Progenitor cell of endocrine pancreas (in vitro differentiated cells): ENCODE measurements at regions not wholly inside any gene's neighbourhood (a gene's known extent, or its start where the extent isn't known, plus 50 kb on each side); places are given as distances from the start of the nearest gene placed in this dataset.

Experiments
- DNase-seq: peaks from one replicate; pipeline ENCODE4 v3.0.0; 2021; ENCODE audit warnings: low spot score; ENCODE audit not compliant: unreplicated experiment
- H3K27ac Mint-ChIP-seq: 2 replicates; pipeline ENCODE4 v1.8.0; 2021; ENCODE audit warnings: mild to moderate bottlenecking, moderate library complexity, mixed read lengths
- H3K27me3 Mint-ChIP-seq: 2 replicates; pipeline ENCODE4 v1.8.0; 2021; ENCODE audit warnings: mixed read lengths
- H3K36me3 Mint-ChIP-seq: 2 replicates; pipeline ENCODE4 v1.8.0; 2022; ENCODE audit warnings: mixed read lengths; ENCODE audit not compliant: insufficient read depth
- H3K4me1 Mint-ChIP-seq: 2 replicates; pipeline ENCODE4 v1.8.0; 2021; ENCODE audit warnings: low read depth, mixed read lengths
- H3K4me3 Mint-ChIP-seq: 2 replicates; pipeline ENCODE4 v1.8.0; 2021; ENCODE audit warnings: low read depth, mild to moderate bottlenecking, moderate library complexity, mixed read lengths
- H3K9me3 Mint-ChIP-seq: 2 replicates; pipeline ENCODE4 v1.8.0; 2021; ENCODE audit warnings: low read depth, mixed read lengths
- TF ChIP-seq, protein P1 (sequence below): fragments of 200-600 bp; sonication (generic); IDR thresholded peaks from one replicate; pipeline ENCODE4 v1.5.0; 2021; ENCODE audit warnings: antibody characterized with exemption, mild to moderate bottlenecking; ENCODE audit not compliant: unreplicated experiment

DNA sequence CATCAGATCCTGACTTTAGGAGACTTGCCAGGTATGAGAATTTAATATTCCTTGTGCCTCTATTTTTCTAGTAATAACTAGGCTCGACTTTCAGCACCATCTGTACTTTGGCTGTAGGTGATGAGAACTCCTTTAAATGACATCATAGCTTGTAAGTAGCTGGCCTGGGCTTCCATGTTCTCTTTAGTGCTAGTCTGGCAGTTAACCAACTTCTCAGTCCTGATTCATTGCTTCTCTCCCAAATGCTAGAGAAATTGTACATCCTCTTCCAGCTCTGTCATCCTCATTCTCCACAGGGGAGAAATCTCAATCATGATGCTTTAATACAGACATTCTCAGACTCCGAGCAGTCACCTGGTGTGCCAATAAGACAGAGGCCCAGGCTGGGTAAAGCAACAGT is 143.5 kb upstream of the MOCS1 start:
- Mint-ChIP-seq H3K27me3 (peaks cover 23% of the 10 kb centered on the region), H3K4me3 (no peak overlapping the region)

DNA sequence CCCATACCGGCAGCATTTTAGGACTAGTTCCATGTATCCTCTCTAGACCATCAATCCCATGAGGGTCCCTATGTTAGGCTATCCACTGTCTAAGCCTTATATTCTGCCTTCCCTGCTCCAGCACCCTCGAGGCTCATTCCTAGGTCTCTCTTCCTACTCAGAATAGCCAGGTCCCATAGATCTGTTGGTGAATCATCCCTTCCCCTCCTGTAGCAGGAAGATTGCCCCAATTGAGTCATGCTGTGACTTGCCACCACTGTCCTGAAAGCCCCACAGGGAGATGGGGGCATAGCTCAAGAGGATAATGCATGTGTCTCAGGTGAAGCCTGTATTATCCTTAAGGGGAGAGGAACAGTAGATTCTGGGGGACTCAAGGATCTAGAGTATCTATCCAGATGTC is 143.1 kb upstream of the MOCS1 start:
- peaks cover 2% of the 10 kb centered on the region for H3K4me1 Mint-ChIP-seq
- TF ChIP-seq, protein P1, sequence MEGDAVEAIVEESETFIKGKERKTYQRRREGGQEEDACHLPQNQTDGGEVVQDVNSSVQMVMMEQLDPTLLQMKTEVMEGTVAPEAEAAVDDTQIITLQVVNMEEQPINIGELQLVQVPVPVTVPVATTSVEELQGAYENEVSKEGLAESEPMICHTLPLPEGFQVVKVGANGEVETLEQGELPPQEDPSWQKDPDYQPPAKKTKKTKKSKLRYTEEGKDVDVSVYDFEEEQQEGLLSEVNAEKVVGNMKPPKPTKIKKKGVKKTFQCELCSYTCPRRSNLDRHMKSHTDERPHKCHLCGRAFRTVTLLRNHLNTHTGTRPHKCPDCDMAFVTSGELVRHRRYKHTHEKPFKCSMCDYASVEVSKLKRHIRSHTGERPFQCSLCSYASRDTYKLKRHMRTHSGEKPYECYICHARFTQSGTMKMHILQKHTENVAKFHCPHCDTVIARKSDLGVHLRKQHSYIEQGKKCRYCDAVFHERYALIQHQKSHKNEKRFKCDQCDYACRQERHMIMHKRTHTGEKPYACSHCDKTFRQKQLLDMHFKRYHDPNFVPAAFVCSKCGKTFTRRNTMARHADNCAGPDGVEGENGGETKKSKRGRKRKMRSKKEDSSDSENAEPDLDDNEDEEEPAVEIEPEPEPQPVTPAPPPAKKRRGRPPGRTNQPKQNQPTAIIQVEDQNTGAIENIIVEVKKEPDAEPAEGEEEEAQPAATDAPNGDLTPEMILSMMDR, result no peak
- no peaks in the 10 kb centered on the region for H3K36me3 Mint-ChIP-seq
- DNase-seq, result no peak
- no peak overlapping the region for H3K4me3 Mint-ChIP-seq
- H3K27me3 Mint-ChIP-seq, result peaks cover 23% of the 10 kb centered on the region
- no peaks in the 10 kb centered on the region for H3K9me3 Mint-ChIP-seq
- no peak overlapping the region for H3K27ac Mint-ChIP-seq

More for the DNA sequence above, 143.5 kb upstream of the MOCS1 start:
- Mint-ChIP-seq H3K4me1 (peaks cover 2% of the 10 kb centered on the region), H3K36me3 (no peaks in the 10 kb centered on the region), H3K27ac (no peak overlapping the region), H3K9me3 (no peaks in the 10 kb centered on the region)
- DNase-seq, result no peak
- TF ChIP-seq, protein P1, result no peak

DNA sequence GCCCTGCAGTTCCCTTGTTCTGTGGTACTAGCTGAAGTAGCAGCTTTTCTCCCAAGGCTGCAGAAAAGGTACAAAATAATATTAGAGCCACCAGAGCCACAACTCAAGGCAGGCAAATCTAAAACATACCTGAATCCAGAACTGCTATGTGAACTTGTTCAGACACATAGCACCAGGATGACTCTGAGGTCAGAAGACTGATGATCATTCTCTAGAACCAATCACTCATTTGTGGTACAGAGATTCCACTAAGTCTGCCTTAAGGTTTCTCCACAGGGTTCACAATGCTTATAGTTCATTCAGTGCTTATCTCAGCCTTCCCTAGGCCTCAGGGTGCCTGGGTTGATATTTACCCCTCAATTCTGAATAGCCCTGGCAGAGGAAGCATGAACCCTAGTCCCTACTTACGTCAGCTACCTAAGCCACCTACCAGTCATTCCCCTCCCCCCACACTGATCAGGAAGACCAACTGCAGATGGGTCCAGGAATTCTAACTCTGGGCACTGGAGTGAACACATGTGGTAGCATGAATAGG is 140.9 kb upstream of the MOCS1 start:
- H3K27ac Mint-ChIP-seq, result no peak overlapping the region
- no peaks in the 10 kb centered on the region for H3K36me3 Mint-ChIP-seq

DNA sequence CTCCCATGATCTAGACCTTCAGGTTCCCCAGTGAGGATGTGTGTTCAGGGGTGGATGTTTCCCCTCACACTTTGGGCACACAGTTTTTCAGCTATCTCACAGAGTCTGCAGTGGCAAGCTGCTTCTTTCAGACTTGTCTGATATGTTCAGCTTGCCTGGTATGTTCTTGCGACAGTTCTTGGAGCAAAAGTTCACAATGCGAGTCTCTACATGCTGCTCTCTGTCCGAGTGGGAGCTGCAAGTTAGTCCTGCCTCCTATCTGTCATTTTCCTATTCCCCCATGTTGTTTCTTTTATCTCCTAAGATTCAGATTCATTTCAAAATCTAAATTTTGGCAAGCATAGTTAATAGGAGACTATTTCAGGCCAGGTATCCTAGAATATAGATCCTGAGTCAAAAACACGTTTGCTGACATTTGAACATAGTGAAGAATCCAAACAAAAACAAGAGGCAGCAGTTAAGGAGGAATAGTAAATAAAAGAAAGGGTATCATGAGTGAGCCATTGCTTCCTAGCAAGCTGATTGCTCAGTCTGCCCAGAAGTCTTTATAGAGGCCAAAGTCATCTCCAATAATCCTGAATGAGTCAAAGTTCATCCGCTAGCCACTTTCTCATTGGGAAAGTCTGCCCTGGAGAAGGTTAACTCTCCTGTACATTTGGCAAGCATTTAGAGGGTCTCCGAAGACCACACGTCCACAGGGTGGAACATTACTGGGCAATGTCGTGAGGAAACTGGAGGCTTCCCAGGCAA is 140.2 kb upstream of the MOCS1 start:
- Mint-ChIP-seq H3K4me1 (peaks cover 2% of the 10 kb centered on the region), H3K27me3 (peaks cover 6% of the 10 kb centered on the region), H3K9me3 (no peaks in the 10 kb centered on the region), H3K4me3 (no peak overlapping the region), H3K36me3 (no peaks in the 10 kb centered on the region), H3K27ac (no peak overlapping the region)
- TF ChIP-seq, protein P1, result no peak
- DNase-seq, result no peak

More for the DNA sequence above, 140.9 kb upstream of the MOCS1 start:
- DNase-seq, result no peak
- Mint-ChIP-seq H3K27me3 (peaks cover 10% of the 10 kb centered on the region), H3K9me3 (no peaks in the 10 kb centered on the region), H3K4me1 (peaks cover 2% of the 10 kb centered on the region), H3K4me3 (no peak overlapping the region)
- TF ChIP-seq, protein P1, result no peak

DNA sequence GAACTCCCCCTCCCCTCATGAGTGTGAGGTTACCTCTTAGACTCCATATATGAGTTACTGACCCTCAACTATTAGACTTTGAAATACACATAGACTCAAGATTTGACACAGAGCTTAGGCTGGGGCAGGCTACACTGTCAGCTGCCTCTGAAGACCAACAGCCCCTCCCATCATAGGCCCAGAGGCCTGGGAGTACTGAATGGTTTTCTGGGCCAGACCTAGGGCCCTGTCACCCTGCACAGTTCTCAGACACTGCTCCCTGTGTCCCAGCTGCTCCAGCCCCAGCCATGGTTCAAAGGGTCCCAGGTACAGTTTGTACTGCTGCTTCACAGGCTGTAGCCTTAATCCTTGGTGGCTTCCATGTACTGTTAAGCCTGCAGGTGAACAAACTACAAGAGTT is 132.1 kb upstream of the MOCS1 start:
- no peak for DNase-seq

More for the DNA sequence above, 132.1 kb upstream of the MOCS1 start:
- peaks cover 9% of the 10 kb centered on the region for H3K9me3 Mint-ChIP-seq
- no peaks in the 10 kb centered on the region for H3K36me3 Mint-ChIP-seq
- no peak overlapping the region for H3K27ac Mint-ChIP-seq
- TF ChIP-seq, protein P1, result no peak
- no peak overlapping the region for H3K4me3 Mint-ChIP-seq
- H3K4me1 Mint-ChIP-seq, result peaks cover 6% of the 10 kb centered on the region
- no peaks in the 10 kb centered on the region for H3K27me3 Mint-ChIP-seq
